ENCODE measurements at regions not wholly inside any gene's neighbourhood (a gene's known extent, or its start where the extent isn't known, plus 50 kb on each side); places are given as distances from the start of the nearest gene placed in this dataset.
A peak's percentile ranks its signal among the peaks of the same experiment; 100 is the strongest.
"Not testable (repeated sequence)": the region's sequence is repeated elsewhere in the genome, so short reads cannot be mapped to it uniquely, and the experiment has no call there.

DNA sequence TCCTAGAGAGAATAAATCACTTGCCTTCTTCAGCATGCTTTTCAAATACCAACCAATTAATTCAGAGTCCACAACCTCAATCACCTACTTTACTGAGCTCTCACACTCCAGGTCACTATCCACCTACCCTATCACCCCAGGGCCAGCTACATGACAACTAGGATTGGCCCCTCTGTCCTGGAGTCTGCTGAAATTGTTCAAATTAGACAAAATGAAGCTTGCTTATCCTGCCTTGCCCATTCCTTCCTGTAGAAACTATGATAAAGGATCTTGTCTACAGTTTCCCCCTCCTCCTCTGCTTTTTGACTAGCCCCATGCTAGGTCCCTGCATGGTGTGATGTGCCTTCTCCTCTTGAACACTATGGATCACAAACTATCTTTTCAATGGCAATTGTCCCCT lies 94.5 kb downstream of the JRKL start:
- no peaks in the 10 kb centered on the region for H4K20me1 ChIP-seq (ENCODE audit: insufficient read depth, low read length)
- H3K36me3 Mint-ChIP-seq: no peaks in the 10 kb centered on the region
- intact Hi-C loops (cut with micrococcal nuclease): no loop called here
- H3K9me3 ChIP-seq (replicated peaks in 1 of 2; ENCODE audit: control insufficient read depth in 1 of 2, insufficient read depth in 1 of 2, low read length in 2 of 2): peaks cover 0 to 13% of the 10 kb centered on the region in 2 donors
- TF ChIP-seq CTCF (IDR thresholded peaks at IDR 0.05): no peak
- no peak overlapping the region for H3K4me3 ChIP-seq (replicated peaks in 1 of 3; ENCODE audit: low read depth in 2 of 3, low read length in 3 of 3)
- no peaks in the 10 kb centered on the region for H3K27me3 ChIP-seq (ENCODE audit: control insufficient read depth in 2 of 2, insufficient read depth in 2 of 2, low read length in 2 of 2)
- H3K27me3 Mint-ChIP-seq (ENCODE audit: low read depth in 3 of 3): peaks cover 2 to 6% (median 3%) of the 10 kb centered on the region in 3 donors
- H3K4me1 Mint-ChIP-seq: no peaks in the 10 kb centered on the region
- H2AFZ ChIP-seq (ENCODE audit: insufficient read depth, low read depth, low read length, poor library complexity, severe bottlenecking): no peak overlapping the region
- no peaks in the 10 kb centered on the region for H3K79me2 ChIP-seq (ENCODE audit: insufficient read depth, low read length)
- H3K27ac ChIP-seq (ENCODE audit: low read depth in 1 of 2, low read length in 2 of 2): no peak overlapping the region
- H3K36me3 ChIP-seq (replicated peaks in 1 of 2; ENCODE audit: control insufficient read depth in 1 of 2, insufficient read depth in 2 of 2, low read length in 2 of 2): no peaks in the 10 kb centered on the region
- no peak overlapping the region for H3K27ac Mint-ChIP-seq
- no peak for DNase-seq
- H3K9me3 Mint-ChIP-seq: peaks cover 0 to 9% (median 5%) of the 10 kb centered on the region in 7 donors
- H3K4me1 ChIP-seq (ENCODE audit: control insufficient read depth in 1 of 2, insufficient read depth in 2 of 2, low read length in 2 of 2): no peaks in the 10 kb centered on the region
- H3K4me2 ChIP-seq (replicated peaks; ENCODE audit: extremely low read depth, low read length, poor library complexity, severe bottlenecking): no peak overlapping the region
- no peak overlapping the region for H3K9ac ChIP-seq (ENCODE audit: insufficient read depth, low read length, poor library complexity, severe bottlenecking)
- H3K4me3 Mint-ChIP-seq: no peak overlapping the region

- Mint-ChIP-seq H3K9me3 (peaks cover 2 to 14% (median 6%) of the 10 kb centered on the region in 7 donors), H3K36me3 (no peaks in the 10 kb centered on the region), H3K4me1 (no peaks in the 10 kb centered on the region), H3K27ac (peak overlapping the region in 1 of 7 donors; percentile 60), H3K27me3 (ENCODE audit: low read depth in 3 of 3) (peaks cover 3 to 4% (median 4%) of the 10 kb centered on the region in 3 donors), H3K4me3 (no peak overlapping the region)
- Histone ChIP-seq H3K36me3 (replicated peaks in 1 of 2; ENCODE audit: control insufficient read depth in 1 of 2, insufficient read depth in 2 of 2, low read length in 2 of 2) (no peaks in the 10 kb centered on the region), H3K9ac (ENCODE audit: insufficient read depth, low read length, poor library complexity, severe bottlenecking) (no peak overlapping the region), H3K27me3 (ENCODE audit: control insufficient read depth in 2 of 2, insufficient read depth in 2 of 2, low read length in 2 of 2) (no peaks in the 10 kb centered on the region), H3K4me3 (replicated peaks in 1 of 3; ENCODE audit: low read depth in 2 of 3, low read length in 3 of 3) (no peak overlapping the region), H3K4me2 (replicated peaks; ENCODE audit: extremely low read depth, low read length, poor library complexity, severe bottlenecking) (no peak overlapping the region), H3K27ac (ENCODE audit: low read depth in 1 of 2, low read length in 2 of 2) (no peak overlapping the region), H3K9me3 (replicated peaks in 1 of 2; ENCODE audit: control insufficient read depth in 1 of 2, insufficient read depth in 1 of 2, low read length in 2 of 2) (peaks cover 0 to 13% of the 10 kb centered on the region in 2 donors), H2AFZ (ENCODE audit: insufficient read depth, low read depth, low read length, poor library complexity, severe bottlenecking) (no peak overlapping the region), H4K20me1 (ENCODE audit: insufficient read depth, low read length) (no peaks in the 10 kb centered on the region), H3K4me1 (ENCODE audit: control insufficient read depth in 1 of 2, insufficient read depth in 2 of 2, low read length in 2 of 2) (no peaks in the 10 kb centered on the region), H3K79me2 (ENCODE audit: insufficient read depth, low read length) (no peaks in the 10 kb centered on the region)
- 76% methylated on average over 12 of the region's 13 CpGs for WGBS (ENCODE audit: insufficient coverage)
- no peak for DNase-seq
- no peak for TF ChIP-seq CTCF (IDR thresholded peaks at IDR 0.05)
- intact Hi-C loops (cut with micrococcal nuclease): no loop called here
These were observed 97.2 kb downstream of the JRKL start for GRCh38 chr11:96486890-96487611.

- not testable (repeated sequence) for H3K4me3 Mint-ChIP-seq
- 100% methylated on average over 1 of the region's 3 CpGs for WGBS (ENCODE audit: insufficient coverage)
These were observed 99.1 kb downstream of the JRKL start for GRCh38 chr11:96488911-96489310.

More at GRCh38 chr11:96488911-96489310, 99.1 kb downstream of the JRKL start:
- H2AFZ ChIP-seq (ENCODE audit: insufficient read depth, low read depth, low read length, poor library complexity, severe bottlenecking); H3K27ac ChIP-seq (ENCODE audit: low read depth in 1 of 2, low read length in 2 of 2); H4K20me1 ChIP-seq (ENCODE audit: insufficient read depth, low read length); H3K36me3 ChIP-seq (replicated peaks in 1 of 2; ENCODE audit: control insufficient read depth in 1 of 2, insufficient read depth in 2 of 2, low read length in 2 of 2); H3K4me2 ChIP-seq (replicated peaks; ENCODE audit: extremely low read depth, low read length, poor library complexity, severe bottlenecking); H3K4me1 Mint-ChIP-seq; H3K79me2 ChIP-seq (ENCODE audit: insufficient read depth, low read length); H3K4me3 ChIP-seq (replicated peaks in 1 of 3; ENCODE audit: low read depth in 2 of 3, low read length in 3 of 3); intact Hi-C loops (cut with micrococcal nuclease); H3K36me3 Mint-ChIP-seq; H3K27ac Mint-ChIP-seq; H3K9ac ChIP-seq (ENCODE audit: insufficient read depth, low read length, poor library complexity, severe bottlenecking); H3K4me1 ChIP-seq (ENCODE audit: control insufficient read depth in 1 of 2, insufficient read depth in 2 of 2, low read length in 2 of 2); H3K27me3 ChIP-seq (ENCODE audit: control insufficient read depth in 2 of 2, insufficient read depth in 2 of 2, low read length in 2 of 2); DNase-seq; H3K27me3 Mint-ChIP-seq (ENCODE audit: low read depth in 3 of 3): not testable (repeated sequence)
- peaks cover 2 to 12% (median 9%) of the 10 kb centered on the region in 7 donors for H3K9me3 Mint-ChIP-seq
- H3K9me3 ChIP-seq (replicated peaks in 1 of 2; ENCODE audit: control insufficient read depth in 1 of 2, insufficient read depth in 1 of 2, low read length in 2 of 2): peaks cover 0 to 13% of the 10 kb centered on the region in 2 donors

Data from CD14-positive monocyte (primary cell).